Gastrocnemius medialis (tissue), 4 donors: ENCODE measurements at regions not wholly inside any gene's neighbourhood (a gene's known extent, or its start where the extent isn't known, plus 50 kb on each side); places are given as distances from the start of the nearest gene placed in this dataset.

Experiments used
- POLR2A ChIP-seq, 2 donors: fragments of 450-650 bp; IDR thresholded peaks; one replicate each; pipeline ENCODE4 v1.6.1; 2017; ENCODE audit warnings: antibody characterized with exemption in 2 of 2, mild to moderate bottlenecking in 2 of 2, moderate library complexity in 2 of 2
- TF ChIP-seq, protein P1 (sequence below), 5 experiments: fragments of 450-650 bp in 3 of 5; fragments of 200-600 bp in 2 of 5; sonication (generic) in 2 of 5; IDR thresholded peaks in 4 of 5; conservative IDR thresholded peaks in 1 of 5; 1 replicate in 4 of 5; 2 replicates in 1 of 5; pipeline ENCODE4 v1.5.1; 2016 to 2019; ENCODE audit warnings: antibody characterized with exemption in 5 of 5, mild to moderate bottlenecking in 3 of 5, moderate library complexity in 3 of 5

DNA sequence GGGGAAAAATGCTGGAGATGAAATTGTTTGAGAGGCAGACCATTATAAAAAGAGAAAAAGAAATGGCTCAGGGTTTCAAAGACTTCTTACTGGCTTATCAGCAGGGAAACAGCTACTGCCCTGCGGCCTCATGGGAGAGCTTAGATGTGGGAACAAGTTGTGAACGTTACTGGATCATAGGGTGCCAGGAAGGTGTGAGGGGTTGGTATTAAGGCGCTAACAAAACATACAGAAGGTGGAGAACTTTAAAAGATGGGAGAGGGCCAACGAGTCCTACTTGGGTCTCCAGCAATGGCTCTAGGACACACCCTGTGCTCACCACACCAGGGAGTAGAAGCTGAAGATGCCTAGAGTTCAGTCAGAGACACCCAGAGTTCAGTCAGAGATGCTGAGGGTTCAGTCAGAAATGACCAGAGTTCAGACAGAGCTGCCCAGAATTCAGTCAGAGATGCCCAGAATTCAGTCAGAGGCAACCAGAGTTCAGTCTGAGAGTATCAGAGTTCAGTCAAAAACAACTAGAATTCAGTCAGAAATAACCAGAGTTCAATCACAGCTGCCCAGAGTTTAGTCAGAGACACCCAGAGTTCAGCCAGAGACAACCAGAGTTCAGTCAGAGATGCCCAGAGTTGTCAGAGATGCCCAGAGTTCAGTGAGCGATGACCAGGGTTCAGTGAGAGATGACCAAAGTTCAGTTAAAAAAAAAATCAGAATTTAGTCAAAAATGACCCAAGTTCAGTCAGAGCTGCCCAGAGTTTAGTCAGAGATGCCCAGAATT is 1103.6 kb downstream of the BCL11B start:
- TF ChIP-seq, protein P1, sequence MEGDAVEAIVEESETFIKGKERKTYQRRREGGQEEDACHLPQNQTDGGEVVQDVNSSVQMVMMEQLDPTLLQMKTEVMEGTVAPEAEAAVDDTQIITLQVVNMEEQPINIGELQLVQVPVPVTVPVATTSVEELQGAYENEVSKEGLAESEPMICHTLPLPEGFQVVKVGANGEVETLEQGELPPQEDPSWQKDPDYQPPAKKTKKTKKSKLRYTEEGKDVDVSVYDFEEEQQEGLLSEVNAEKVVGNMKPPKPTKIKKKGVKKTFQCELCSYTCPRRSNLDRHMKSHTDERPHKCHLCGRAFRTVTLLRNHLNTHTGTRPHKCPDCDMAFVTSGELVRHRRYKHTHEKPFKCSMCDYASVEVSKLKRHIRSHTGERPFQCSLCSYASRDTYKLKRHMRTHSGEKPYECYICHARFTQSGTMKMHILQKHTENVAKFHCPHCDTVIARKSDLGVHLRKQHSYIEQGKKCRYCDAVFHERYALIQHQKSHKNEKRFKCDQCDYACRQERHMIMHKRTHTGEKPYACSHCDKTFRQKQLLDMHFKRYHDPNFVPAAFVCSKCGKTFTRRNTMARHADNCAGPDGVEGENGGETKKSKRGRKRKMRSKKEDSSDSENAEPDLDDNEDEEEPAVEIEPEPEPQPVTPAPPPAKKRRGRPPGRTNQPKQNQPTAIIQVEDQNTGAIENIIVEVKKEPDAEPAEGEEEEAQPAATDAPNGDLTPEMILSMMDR (IDR thresholded peaks at IDR 0.05 in 4 of 5, conservative IDR thresholded peaks at IDR 0.05 in 1 of 5), result no peak
- no peak for TF ChIP-seq POLR2A (IDR thresholded peaks at IDR 0.05)
